GM12872 (cell line): ENCODE measurements at regions not wholly inside any gene's neighbourhood (a gene's known extent, or its start where the extent isn't known, plus 50 kb on each side); places are given as distances from the start of the nearest gene placed in this dataset.

Experiments used
- TF ChIP-seq, protein P1 (sequence below): IDR thresholded peaks from 3 replicates; pipeline ENCODE4 v1.5.1; 2011; ENCODE audit warnings: low read depth, mild to moderate bottlenecking, low read length, moderate library complexity; ENCODE audit not compliant: insufficient read depth

GRCh38 chr2:194769030-194769429, 888.0 kb upstream of the SLC39A10 start:
- TF ChIP-seq, protein P1, sequence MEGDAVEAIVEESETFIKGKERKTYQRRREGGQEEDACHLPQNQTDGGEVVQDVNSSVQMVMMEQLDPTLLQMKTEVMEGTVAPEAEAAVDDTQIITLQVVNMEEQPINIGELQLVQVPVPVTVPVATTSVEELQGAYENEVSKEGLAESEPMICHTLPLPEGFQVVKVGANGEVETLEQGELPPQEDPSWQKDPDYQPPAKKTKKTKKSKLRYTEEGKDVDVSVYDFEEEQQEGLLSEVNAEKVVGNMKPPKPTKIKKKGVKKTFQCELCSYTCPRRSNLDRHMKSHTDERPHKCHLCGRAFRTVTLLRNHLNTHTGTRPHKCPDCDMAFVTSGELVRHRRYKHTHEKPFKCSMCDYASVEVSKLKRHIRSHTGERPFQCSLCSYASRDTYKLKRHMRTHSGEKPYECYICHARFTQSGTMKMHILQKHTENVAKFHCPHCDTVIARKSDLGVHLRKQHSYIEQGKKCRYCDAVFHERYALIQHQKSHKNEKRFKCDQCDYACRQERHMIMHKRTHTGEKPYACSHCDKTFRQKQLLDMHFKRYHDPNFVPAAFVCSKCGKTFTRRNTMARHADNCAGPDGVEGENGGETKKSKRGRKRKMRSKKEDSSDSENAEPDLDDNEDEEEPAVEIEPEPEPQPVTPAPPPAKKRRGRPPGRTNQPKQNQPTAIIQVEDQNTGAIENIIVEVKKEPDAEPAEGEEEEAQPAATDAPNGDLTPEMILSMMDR, result no peak

- TF ChIP-seq, protein P1, result no peak
Observed at GRCh38 chr2:194765723-194766122, 891.3 kb upstream of the SLC39A10 start.

DNA sequence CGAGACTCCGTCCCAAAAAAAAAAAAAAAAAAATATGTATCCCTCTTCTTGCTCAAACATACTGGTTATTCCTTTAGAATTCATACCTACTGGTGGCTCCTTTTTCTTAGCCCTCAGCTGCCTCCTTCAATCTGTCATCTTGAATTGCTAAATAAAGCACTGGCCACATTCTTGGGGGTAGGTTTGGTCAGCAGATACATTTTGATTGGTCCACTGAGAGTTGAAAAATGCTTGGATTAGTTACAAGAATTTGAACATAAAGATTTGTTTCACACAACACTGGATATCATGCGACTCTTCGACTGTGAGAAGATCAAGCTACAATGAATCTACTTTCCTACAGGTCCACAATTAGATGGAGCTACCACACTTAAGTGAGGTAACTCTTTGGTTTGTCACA, 906.1 kb upstream of the SLC39A10 start:
- TF ChIP-seq, protein P1, result no peak

DNA sequence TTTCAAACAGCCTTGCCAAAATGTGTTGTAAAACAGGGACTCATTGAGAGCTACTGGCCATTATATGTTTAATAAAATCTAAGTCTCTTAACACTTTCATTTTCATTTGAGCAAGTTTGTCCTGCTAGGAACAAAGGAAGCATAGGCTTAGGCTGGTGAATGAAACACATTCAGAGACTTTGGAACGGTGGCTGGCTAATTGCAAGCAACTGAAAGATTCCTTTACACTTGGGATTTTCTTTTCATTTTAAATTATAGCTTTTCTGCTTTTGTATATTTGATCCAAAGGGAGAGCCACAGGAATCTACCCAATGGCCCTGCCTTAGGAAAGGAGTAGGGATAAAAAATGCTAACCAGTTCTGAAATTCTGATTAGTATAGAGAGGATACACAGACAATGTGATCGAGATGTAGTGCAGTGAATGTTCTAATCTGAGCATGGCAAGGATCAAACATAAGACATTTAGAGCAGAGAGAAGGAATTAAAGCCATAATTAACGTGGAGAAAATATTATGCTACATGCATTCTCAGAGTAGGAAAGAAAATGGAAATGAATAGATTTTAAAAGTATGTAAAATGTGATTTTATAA, 911.4 kb upstream of the SLC39A10 start:
- TF ChIP-seq, protein P1, result no peak

DNA sequence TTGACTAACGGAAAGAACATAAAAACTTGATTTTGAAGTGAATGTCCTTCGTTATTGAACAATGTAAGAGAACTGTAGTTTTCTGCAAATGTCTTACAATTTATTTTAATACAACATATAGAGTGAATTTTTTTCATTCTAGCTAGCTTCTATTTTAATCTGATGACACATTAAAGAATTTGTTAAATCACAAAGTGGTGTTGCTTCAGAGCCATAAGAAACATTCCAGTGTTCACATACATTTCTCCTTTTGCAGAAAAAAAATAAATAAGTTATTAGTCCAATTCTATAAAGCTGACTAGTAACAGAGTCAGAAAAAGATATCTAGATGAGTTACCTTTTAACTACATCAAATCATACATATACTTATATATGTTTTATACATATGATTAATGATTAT, 914.3 kb upstream of the SLC39A10 start:
- TF ChIP-seq, protein P1, result no peak

GRCh38 chr2:194739217-194739616, 917.8 kb upstream of the SLC39A10 start:
- TF ChIP-seq, protein P1, result no peak

DNA sequence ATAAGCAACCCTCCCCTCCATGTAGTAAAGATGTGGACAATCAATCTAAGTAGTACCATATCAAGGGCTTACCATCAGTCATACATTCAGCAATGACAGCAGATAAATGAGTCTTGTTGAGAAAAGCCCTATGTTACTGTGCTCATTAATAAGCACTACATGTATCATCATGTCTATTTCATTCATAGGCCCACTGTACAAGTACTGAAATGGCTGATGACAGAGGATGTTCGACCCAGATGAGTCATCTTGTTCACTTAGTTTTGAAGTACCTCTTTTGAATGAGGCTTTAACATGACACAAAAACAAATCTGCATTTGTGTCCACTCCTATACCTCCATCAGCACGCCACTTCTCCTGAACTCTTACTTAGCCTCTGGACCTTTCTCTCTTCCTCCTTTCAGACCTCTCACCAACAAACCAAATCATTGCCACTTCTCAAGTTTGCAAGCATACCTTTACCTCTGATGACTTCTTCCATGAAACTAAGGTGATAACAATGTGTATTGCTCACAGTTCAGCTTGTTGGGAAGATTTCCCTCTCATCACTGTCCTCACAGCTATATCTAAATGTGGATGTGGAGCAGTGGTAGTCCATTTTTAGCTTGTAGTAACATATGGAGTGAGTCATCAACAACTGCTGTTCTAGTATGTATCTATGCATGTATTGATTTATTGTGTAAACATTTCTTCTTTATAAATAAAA, 921.0 kb upstream of the SLC39A10 start:
- TF ChIP-seq, protein P1, result no peak
